ENCODE measurements at regions not wholly inside any gene's neighbourhood (a gene's known extent, or its start where the extent isn't known, plus 50 kb on each side); places are given as distances from the start of the nearest gene placed in this dataset.

- H3K4me3 ChIP-seq (ENCODE audit: low read depth, low read length): no peak overlapping the region
- DNase-seq (ENCODE audit: low read depth): no peak
- no peak for TF ChIP-seq CTCF (IDR thresholded peaks at IDR 0.05; ENCODE audit: low read depth, low read length, missing control alignments)
Observed at GRCh38 chr18:5630900-5631413, 87.2 kb upstream of the EPB41L3 start.

GRCh38 chr18:5630057-5630899 is 86.5 kb upstream of the EPB41L3 start:
- TF ChIP-seq CTCF (IDR thresholded peaks at IDR 0.05; ENCODE audit: low read depth, low read length, missing control alignments): no peak
- no peak for DNase-seq (ENCODE audit: low read depth)
- H3K4me3 ChIP-seq (ENCODE audit: low read depth, low read length): no peak overlapping the region; the same call in 1 of the 2 replicates

- peak overlapping the region; percentile 51 for H3K4me3 ChIP-seq (ENCODE audit: low read depth, low read length)
- TF ChIP-seq CTCF (IDR thresholded peaks at IDR 0.05; ENCODE audit: low read depth, low read length, missing control alignments): no peak
- DNase-seq (ENCODE audit: low read depth): no peak
Observed at GRCh38 chr18:5628512-5629255, 84.9 kb upstream of the EPB41L3 start.

- no peak for TF ChIP-seq CTCF (IDR thresholded peaks at IDR 0.05; ENCODE audit: low read depth, low read length, missing control alignments)
- no peak for DNase-seq (ENCODE audit: low read depth)
- H3K4me3 ChIP-seq (ENCODE audit: low read depth, low read length): peak overlapping the region; percentile 51
Observed at GRCh38 chr18:5627776-5628511, 84.1 kb upstream of the EPB41L3 start.

GRCh38 chr18:5626130-5626880 is 82.5 kb upstream of the EPB41L3 start:
- no peak for DNase-seq (ENCODE audit: low read depth)
- no peak overlapping the region for H3K4me3 ChIP-seq (ENCODE audit: low read depth, low read length)
- no peak for TF ChIP-seq CTCF (IDR thresholded peaks at IDR 0.05; ENCODE audit: low read depth, low read length, missing control alignments)

- DNase-seq (ENCODE audit: low read depth): no peak
- no peak for TF ChIP-seq CTCF (IDR thresholded peaks at IDR 0.05; ENCODE audit: low read depth, low read length, missing control alignments)
- H3K4me3 ChIP-seq (ENCODE audit: low read depth, low read length): no peak overlapping the region
Observed at GRCh38 chr18:5625076-5625475, 81.3 kb upstream of the EPB41L3 start.
